D721Med (cell line): ENCODE measurements at regions not wholly inside any gene's neighbourhood (a gene's known extent, or its start where the extent isn't known, plus 50 kb on each side); places are given as distances from the start of the nearest gene placed in this dataset.

Experiments
- DNase-seq: peaks from one replicate; pipeline ENCODE4 v3.0.0; 2011; ENCODE audit warnings: low spot score; ENCODE audit not compliant: insufficient read length
- FAIRE-seq: peaks from 2 replicates; lab custom pipeline; 2011; peaks lifted over from hg19 to GRCh38; lab: Jason Lieb, UNC
- TF ChIP-seq, protein P1 (sequence below): IDR thresholded peaks from 2 replicates; pipeline ENCODE4 v1.5.1; 2012; ENCODE audit warnings: mild to moderate bottlenecking, control low read depth; ENCODE audit not compliant: insufficient read depth; ENCODE audit errors: missing control alignments

DNA sequence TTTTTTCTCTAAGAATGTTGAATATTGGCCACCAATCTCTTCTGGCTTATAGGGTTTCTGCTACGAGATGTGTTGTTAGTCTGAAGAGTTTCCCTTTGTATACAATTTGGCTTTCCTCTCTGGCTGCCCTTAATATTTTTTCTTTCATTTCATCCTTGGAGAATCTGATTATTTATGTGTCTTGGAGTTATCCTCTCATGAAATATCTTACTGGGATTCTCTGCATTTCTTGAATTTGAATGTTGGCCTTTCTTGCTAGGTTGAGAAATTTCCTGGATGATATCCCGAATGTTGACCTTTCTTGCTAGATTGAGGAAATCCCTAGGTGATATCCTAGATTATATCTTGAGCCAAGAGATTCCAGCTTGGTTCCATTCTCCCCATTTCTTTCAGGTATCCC lies 125.6 kb downstream of the SLC5A7 start:
- TF ChIP-seq, protein P1, sequence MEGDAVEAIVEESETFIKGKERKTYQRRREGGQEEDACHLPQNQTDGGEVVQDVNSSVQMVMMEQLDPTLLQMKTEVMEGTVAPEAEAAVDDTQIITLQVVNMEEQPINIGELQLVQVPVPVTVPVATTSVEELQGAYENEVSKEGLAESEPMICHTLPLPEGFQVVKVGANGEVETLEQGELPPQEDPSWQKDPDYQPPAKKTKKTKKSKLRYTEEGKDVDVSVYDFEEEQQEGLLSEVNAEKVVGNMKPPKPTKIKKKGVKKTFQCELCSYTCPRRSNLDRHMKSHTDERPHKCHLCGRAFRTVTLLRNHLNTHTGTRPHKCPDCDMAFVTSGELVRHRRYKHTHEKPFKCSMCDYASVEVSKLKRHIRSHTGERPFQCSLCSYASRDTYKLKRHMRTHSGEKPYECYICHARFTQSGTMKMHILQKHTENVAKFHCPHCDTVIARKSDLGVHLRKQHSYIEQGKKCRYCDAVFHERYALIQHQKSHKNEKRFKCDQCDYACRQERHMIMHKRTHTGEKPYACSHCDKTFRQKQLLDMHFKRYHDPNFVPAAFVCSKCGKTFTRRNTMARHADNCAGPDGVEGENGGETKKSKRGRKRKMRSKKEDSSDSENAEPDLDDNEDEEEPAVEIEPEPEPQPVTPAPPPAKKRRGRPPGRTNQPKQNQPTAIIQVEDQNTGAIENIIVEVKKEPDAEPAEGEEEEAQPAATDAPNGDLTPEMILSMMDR: no peak
- FAIRE-seq (no peak), DNase-seq (no peak)

DNA sequence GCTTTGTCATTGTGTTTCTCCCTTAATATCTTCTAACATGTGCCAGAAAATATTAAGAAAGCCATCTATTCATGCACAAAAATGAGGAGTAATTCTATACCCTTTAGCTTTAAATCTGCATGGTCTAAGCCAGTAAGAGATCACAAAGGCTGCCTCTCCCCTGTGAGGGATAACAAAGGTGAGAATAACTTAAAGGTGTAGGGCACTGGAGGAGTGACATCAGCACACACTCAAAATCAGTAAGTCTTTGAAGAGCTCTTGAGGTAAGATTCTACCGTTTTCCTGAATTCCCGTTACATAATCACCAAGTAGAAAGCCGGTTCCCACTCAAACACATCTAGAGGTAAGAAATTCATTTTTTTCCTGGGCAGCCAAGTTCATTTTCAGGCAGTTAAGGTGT lies 123.9 kb upstream of the SULT1C3 start:
- TF ChIP-seq, protein P1: no peak
- DNase-seq (no peak), FAIRE-seq (no peak)

DNA sequence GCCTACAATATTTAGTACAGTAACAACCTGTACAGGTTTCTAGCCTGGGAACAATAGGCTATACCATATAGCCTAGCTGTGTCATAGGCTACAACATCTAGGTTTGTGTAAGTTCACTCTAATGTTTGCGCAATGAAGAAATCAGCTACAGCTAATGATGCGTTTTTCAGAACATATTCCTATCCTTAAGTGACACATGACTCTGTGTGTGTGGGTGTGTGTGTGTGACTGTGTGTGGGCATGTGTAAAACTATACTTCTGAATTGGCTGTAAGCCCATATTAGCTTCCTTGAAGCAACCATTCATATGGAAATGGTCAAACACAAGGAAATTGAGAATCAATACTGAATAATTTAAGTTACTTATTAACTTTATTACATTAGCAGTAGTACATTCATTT lies 120.8 kb upstream of the SULT1C3 start:
- no peak for FAIRE-seq
- DNase-seq: no peak
- TF ChIP-seq, protein P1: no peak

DNA sequence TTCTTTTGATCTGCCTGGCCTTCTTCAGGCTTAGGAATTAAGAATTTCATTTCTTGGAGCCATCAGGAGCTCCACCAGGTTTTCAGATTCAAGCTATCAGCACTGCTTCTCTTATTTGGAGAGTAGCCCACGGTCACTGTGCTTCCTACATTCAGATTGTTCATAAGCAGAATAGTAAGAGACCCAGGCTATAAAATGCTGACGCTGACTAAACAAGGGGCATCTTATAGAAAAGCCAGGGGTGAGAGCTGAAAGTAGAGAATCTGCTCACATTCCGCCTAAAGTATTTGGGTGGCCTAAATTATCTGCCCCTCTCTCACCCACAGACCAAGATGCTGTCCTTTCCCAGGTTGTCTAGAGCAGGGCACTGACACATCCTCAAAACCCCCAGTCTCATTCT lies 120.3 kb upstream of the SULT1C3 start:
- DNase-seq: no peak
- TF ChIP-seq, protein P1: no peak
- FAIRE-seq: no peak

DNA sequence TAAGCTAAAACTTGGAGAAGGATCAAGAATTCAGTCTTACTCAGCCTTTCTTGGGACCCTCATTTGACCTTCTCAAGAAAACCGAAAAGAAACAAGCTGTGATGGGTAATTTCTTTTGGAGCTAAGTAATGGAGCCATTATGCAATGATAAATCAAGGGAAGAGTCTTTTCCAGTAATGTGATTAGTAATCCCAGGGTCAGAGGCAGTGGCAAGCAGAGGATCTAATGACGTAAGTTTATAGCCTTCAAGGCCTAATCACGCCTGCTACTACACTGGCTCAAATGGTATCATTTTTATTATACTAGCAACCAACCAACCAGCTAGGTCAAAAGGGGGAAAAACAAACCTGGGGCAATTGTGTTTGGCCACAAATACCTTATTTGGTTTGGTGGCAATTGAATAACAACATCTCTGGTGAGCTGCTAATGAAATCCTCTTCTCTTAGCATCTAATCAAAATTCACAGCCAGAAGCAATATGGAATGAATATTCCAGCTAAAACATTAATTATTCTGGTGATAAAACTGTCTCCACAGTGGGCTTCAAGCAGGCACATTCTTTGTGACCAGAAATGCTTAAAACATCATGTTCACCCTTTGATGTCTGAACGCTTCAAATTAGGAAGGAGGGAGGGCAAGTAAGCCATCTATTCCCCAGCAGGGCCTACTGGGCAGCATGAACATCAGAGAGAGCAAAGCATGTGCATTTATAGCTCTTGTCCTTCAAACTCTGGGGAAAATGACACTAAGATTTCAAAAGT lies 114.9 kb upstream of the SULT1C3 start:
- peak; percentile 11 for FAIRE-seq
- no peak for DNase-seq
- TF ChIP-seq, protein P1: no peak

DNA sequence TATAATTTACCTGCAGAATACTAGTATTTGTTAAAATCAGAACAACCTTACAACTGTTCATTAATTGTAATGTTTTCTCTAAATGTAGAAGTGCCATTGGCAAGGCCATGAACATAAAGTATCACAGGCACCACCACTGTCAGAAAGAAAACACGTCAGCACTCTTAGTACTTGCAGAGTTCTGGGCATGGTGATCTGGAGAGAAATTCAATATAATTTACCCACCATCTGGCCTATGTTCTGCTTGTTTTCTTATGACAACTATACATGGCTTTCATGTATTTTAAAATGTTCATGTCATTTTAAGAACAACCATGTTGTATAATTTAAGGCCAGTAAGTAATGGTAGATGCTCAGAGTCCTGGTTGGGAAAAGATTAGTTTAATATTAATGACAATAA lies 114.2 kb upstream of the SULT1C3 start:
- FAIRE-seq (no peak), DNase-seq (no peak)
- TF ChIP-seq, protein P1: no peak

DNA sequence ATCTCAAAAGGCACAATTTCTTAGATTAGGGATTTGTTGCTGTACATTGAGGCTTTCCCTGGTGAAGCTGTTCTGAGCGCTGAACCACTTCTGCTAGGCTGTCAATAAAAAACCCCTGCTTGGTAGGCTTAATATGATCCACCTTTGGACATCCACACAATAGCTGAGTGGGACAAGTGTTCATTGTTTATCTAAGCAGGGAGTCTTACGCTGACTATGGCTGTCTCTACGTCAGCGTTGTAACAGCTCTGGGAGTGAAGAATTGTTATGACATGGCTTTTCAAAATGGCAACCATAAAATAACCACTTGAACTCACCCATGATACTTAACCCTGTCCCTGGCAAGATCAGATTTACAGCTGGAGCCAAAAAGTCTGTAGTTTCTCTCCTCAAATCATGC lies 111.5 kb upstream of the SULT1C3 start:
- FAIRE-seq (no peak), DNase-seq (no peak)
- TF ChIP-seq, protein P1: no peak
